ENCODE measurements at regions not wholly inside any gene's neighbourhood (a gene's known extent, or its start where the extent isn't known, plus 50 kb on each side); places are given as distances from the start of the nearest gene placed in this dataset.

- H3K27me3 ChIP-seq (ENCODE audit: control insufficient read depth in 2 of 2, insufficient read depth in 2 of 2, low read length in 2 of 2), result no peaks in the 10 kb centered on the region
- H3K4me1 ChIP-seq (replicated peaks in 1 of 2; ENCODE audit: control insufficient read depth in 2 of 2, insufficient read depth in 2 of 2, low read length in 2 of 2), result no peaks in the 10 kb centered on the region
- TF ChIP-seq TCF7 (IDR thresholded peaks at IDR 0.05; ENCODE audit: borderline replicate concordance), result no peak
- no peak overlapping the region for H3K4me2 ChIP-seq (ENCODE audit: insufficient read depth, low read length)
- H3K9ac ChIP-seq (ENCODE audit: insufficient read depth in 1 of 2, low read depth in 2 of 2, low read length in 2 of 2), result no peak overlapping the region
- no peak for FAIRE-seq
- POLR2A ChIA-PET, result no interaction called here
- no peaks in the 10 kb centered on the region for H4K20me1 ChIP-seq (replicated peaks; ENCODE audit: control insufficient read depth, insufficient read depth, low read length)
- CTCF ChIA-PET (ENCODE audit: low intra/inter-chr PET ratio), result no interaction called here
- no peaks in the 10 kb centered on the region for H3K79me2 ChIP-seq (ENCODE audit: control insufficient read depth, insufficient read depth, low read length)
- no peaks in the 10 kb centered on the region for H3K36me3 ChIP-seq (ENCODE audit: control insufficient read depth, insufficient read depth, low read length)
- 0% methylated on average over 4 of the region's 4 CpGs for WGBS (ENCODE audit: insufficient coverage, low coverage, missing lambda C conversion rate)
- H3K9me1 ChIP-seq (ENCODE audit: control insufficient read depth, insufficient read depth, low read length), result no peaks in the 10 kb centered on the region
- H3K9me3 ChIP-seq (replicated peaks; ENCODE audit: control insufficient read depth, insufficient read depth, low read depth, low read length), result no peaks in the 10 kb centered on the region; the same call in 1 of the 2 replicates
- intact Hi-C loops (cut with micrococcal nuclease), result no loop called here
- in situ Hi-C loops (cut with MboI), result no loop called here
- H3K27ac ChIP-seq (ENCODE audit: extremely low read depth, low read depth, low read length), result no peak overlapping the region
- H3K4me3 ChIP-seq, result no peak overlapping the region
- BruUV-seq (replicated peaks), result no TSS peak
- H2AFZ ChIP-seq (ENCODE audit: low read depth, low read length), result no peak overlapping the region
- DNase-seq (ENCODE audit: extremely low read depth in 1 of 4, low spot score in 3 of 4), result no peak
- ATAC-seq, result no peak
Observed at GRCh38 chr2:14535156-14535555, 97.4 kb upstream of the LRATD1 start.

- H3K9me1 ChIP-seq (ENCODE audit: control insufficient read depth, insufficient read depth, low read length), result no peaks in the 10 kb centered on the region
- no peak overlapping the region for H3K4me2 ChIP-seq (ENCODE audit: insufficient read depth, low read length)
- DNase-seq (ENCODE audit: extremely low read depth in 1 of 4, low spot score in 3 of 4), result no peak
- H3K36me3 ChIP-seq (ENCODE audit: control insufficient read depth, insufficient read depth, low read length), result no peaks in the 10 kb centered on the region
- POLR2A ChIA-PET, result no interaction called here
- H4K20me1 ChIP-seq (replicated peaks; ENCODE audit: control insufficient read depth, insufficient read depth, low read length), result no peaks in the 10 kb centered on the region
- H3K9ac ChIP-seq (ENCODE audit: insufficient read depth in 1 of 2, low read depth in 2 of 2, low read length in 2 of 2), result no peak overlapping the region
- no TSS peak for BruUV-seq (replicated peaks)
- H3K9me3 ChIP-seq (replicated peaks; ENCODE audit: control insufficient read depth, insufficient read depth, low read depth, low read length), result no peaks in the 10 kb centered on the region; the same call in 1 of the 2 replicates
- no peak overlapping the region for H2AFZ ChIP-seq (ENCODE audit: low read depth, low read length)
- H3K79me2 ChIP-seq (ENCODE audit: control insufficient read depth, insufficient read depth, low read length), result no peaks in the 10 kb centered on the region
- intact Hi-C loops (cut with micrococcal nuclease) (no loop called here), in situ Hi-C loops (cut with MboI) (no loop called here)
- CTCF ChIA-PET (ENCODE audit: low intra/inter-chr PET ratio), result no interaction called here
- H3K27me3 ChIP-seq (ENCODE audit: control insufficient read depth in 2 of 2, insufficient read depth in 2 of 2, low read length in 2 of 2), result no peaks in the 10 kb centered on the region
- H3K4me1 ChIP-seq (replicated peaks in 1 of 2; ENCODE audit: control insufficient read depth in 2 of 2, insufficient read depth in 2 of 2, low read length in 2 of 2), result no peaks in the 10 kb centered on the region
- no peak for FAIRE-seq
- no peak overlapping the region for H3K4me3 ChIP-seq
- WGBS (ENCODE audit: insufficient coverage, low coverage, missing lambda C conversion rate), result 2% methylated on average over 4 of the region's 4 CpGs
- no peak overlapping the region for H3K27ac ChIP-seq (ENCODE audit: extremely low read depth, low read depth, low read length)
- no peak for ATAC-seq
- no peak for TF ChIP-seq TEAD2 (tag; IDR thresholded peaks at IDR 0.05)
- TF ChIP-seq GTF2E2 (tag; IDR thresholded peaks at IDR 0.05), result no peak
- TF ChIP-seq ZNF740 (CRISPR knock-in tag; IDR thresholded peaks at IDR 0.05), result no peak
- TF ChIP-seq ZNF740 (tag; IDR thresholded peaks at IDR 0.05), result no peak
- no peak for TF ChIP-seq ATF7 (IDR thresholded peaks at IDR 0.05)
- TF ChIP-seq NONO (IDR thresholded peaks at IDR 0.05; ENCODE audit: low read depth in 2 of 2, low read length in 1 of 2), result no peak
- no peak for TF ChIP-seq ZC3H4 (CRISPR knock-in tag; IDR thresholded peaks at IDR 0.05; ENCODE audit: borderline replicate concordance)
- TF ChIP-seq CEBPB (tag; IDR thresholded peaks at IDR 0.05), result no peak
- no peak for TF ChIP-seq CHD1 (IDR thresholded peaks at IDR 0.05; ENCODE audit: low read length)
- no peak for TF ChIP-seq BRD9 (IDR thresholded peaks at IDR 0.05; ENCODE audit: low read depth, partially characterized antibody)
- no peak for TF ChIP-seq BMI1 (IDR thresholded peaks at IDR 0.05; ENCODE audit: low read length)
- TF ChIP-seq HOXB6 (CRISPR knock-in tag; IDR thresholded peaks at IDR 0.05; ENCODE audit: borderline replicate concordance), result no peak
- TF ChIP-seq GTF2A2 (tag; IDR thresholded peaks at IDR 0.05), result no peak
- no peak for TF ChIP-seq TRIM24 (IDR thresholded peaks at IDR 0.05)
- no peak for TF ChIP-seq NR4A1 (CRISPR knock-in tag; IDR thresholded peaks at IDR 0.05)
- no peak for TF ChIP-seq NR4A1 (tag; IDR thresholded peaks at IDR 0.05)
- no peak for TF ChIP-seq CREB5 (CRISPR knock-in tag; IDR thresholded peaks at IDR 0.05)
Observed at GRCh38 chr2:14536976-14537375, 95.5 kb upstream of the LRATD1 start.
